Endothelial cell of umbilical vein (primary cell): ENCODE measurements at regions not wholly inside any gene's neighbourhood (a gene's known extent, or its start where the extent isn't known, plus 50 kb on each side); places are given as distances from the start of the nearest gene placed in this dataset.

Experiments
- BruUV-seq: library from RNA; stranded (reverse); fragments of 400-500 nt; replicated peaks from 2 replicates; lab custom pipeline; 2021; lab: Mats Ljungman, UMichigan
- CTCF ChIA-PET: fragments of 300-600, 350-600 bp; sonication (Branson Sonifier 250); formaldehyde crosslinking; loops from one replicate; lab custom pipeline; 2021; ENCODE audit warnings: antibody characterized with exemption, inconsistent platforms; lab: Charles Lee
- POLR2A ChIA-PET: fragments of 300-600, 350-600 bp; sonication (Branson Sonifier 250); formaldehyde crosslinking; loops from one replicate; lab custom pipeline; 2021; ENCODE audit warnings: antibody characterized with exemption, inconsistent platforms; lab: Charles Lee
- DNase-seq: peaks from one replicate; pipeline ENCODE4 v3.0.0-alpha.2; 2011; ENCODE audit warnings: low read depth, low spot score
- FAIRE-seq: peaks from 2 replicates; lab custom pipeline; 2011; peaks lifted over from hg19 to GRCh38; lab: Jason Lieb, UNC
- H2AFZ ChIP-seq: 2 replicates; pipeline ENCODE4 v1.6.0; 2012; ENCODE audit warnings: low read depth, low read length, control low read depth, inconsistent platforms
- H3K27ac ChIP-seq: 2 replicates; pipeline ENCODE4 v1.5.1; 2011; ENCODE audit warnings: low read depth, mild to moderate bottlenecking, control low read depth, low read length, moderate library complexity; ENCODE audit not compliant: insufficient read depth
- H3K27me3 ChIP-seq, 2 experiments: 2 replicates each; pipeline versions ENCODE4 v1.6.0 to v1.6.1; 2011; ENCODE audit warnings: low read length in 2 of 2, mixed read lengths in 1 of 2; ENCODE audit not compliant: control insufficient read depth in 2 of 2, insufficient read depth in 2 of 2
- H3K36me3 ChIP-seq, 2 experiments: 2 replicates in 1 of 2; 3 replicates in 1 of 2; pipeline ENCODE4 v1.5.1; 2011; ENCODE audit warnings: low read length in 2 of 2, mild to moderate bottlenecking in 1 of 2, moderate library complexity in 1 of 2; ENCODE audit not compliant: control insufficient read depth in 2 of 2, insufficient read depth in 2 of 2; ENCODE audit errors: extremely low read depth in 1 of 2
- H3K4me1 ChIP-seq: 3 replicates; pipeline ENCODE4 v1.5.1; 2011; ENCODE audit warnings: mild to moderate bottlenecking, low read length; ENCODE audit not compliant: control insufficient read depth, insufficient read depth; ENCODE audit errors: extremely low read depth
- H3K4me2 ChIP-seq: 2 replicates; pipeline ENCODE4 v1.6.1; 2011; ENCODE audit warnings: low read length, control low read depth, mixed read lengths; ENCODE audit not compliant: insufficient read depth
- H3K4me3 ChIP-seq, 3 experiments: fragments of 200-600 bp in 1 of 3; sonication (generic), shearing (Covaris generic) in 1 of 3; replicated peaks in 1 of 3; 2 replicates each; pipeline ENCODE4 v1.5.1; 2011 to 2016; ENCODE audit warnings: control low read depth in 3 of 3, low read length in 3 of 3, mild to moderate bottlenecking in 2 of 3, inconsistent platforms in 1 of 3, low read depth in 1 of 3, moderate library complexity in 1 of 3; ENCODE audit not compliant: insufficient read depth in 1 of 3
- H3K79me2 ChIP-seq: 2 replicates; pipeline ENCODE4 v1.6.0; 2012; ENCODE audit warnings: low read length, inconsistent platforms; ENCODE audit not compliant: control insufficient read depth, insufficient read depth
- H3K9ac ChIP-seq: replicated peaks from 2 replicates; pipeline ENCODE3; 2011; ENCODE audit warnings: low read length, control low read depth; ENCODE audit not compliant: insufficient read depth; ENCODE audit errors: extremely low read depth
- H3K9me1 ChIP-seq: replicated peaks from 3 replicates; pipeline ENCODE4 v1.6.0; 2011; ENCODE audit warnings: mild to moderate bottlenecking, low read length; ENCODE audit not compliant: control insufficient read depth, insufficient read depth; ENCODE audit errors: extremely low read depth
- H3K9me3 ChIP-seq: replicated peaks from 2 replicates; pipeline ENCODE4 v1.5.1; 2012; ENCODE audit warnings: low read length, inconsistent platforms; ENCODE audit not compliant: control insufficient read depth, insufficient read depth
- H4K20me1 ChIP-seq: replicated peaks from 2 replicates; pipeline ENCODE3; 2011; ENCODE audit warnings: mild to moderate bottlenecking, low read length; ENCODE audit not compliant: control insufficient read depth, insufficient read depth; ENCODE audit errors: extremely low read depth
- CTCF ChIP-seq, 2 donors: IDR thresholded peaks; 1 replicate in 1 of 2; 2 replicates in 1 of 2; pipeline ENCODE4 v1.5.1; 2011; ENCODE audit warnings: low read length in 2 of 2, mild to moderate bottlenecking in 2 of 2, moderate library complexity in 2 of 2, control low read depth in 1 of 2, inconsistent platforms in 1 of 2, low read depth in 1 of 2; ENCODE audit not compliant: insufficient read depth in 1 of 2; ENCODE audit errors: extremely low read depth in 1 of 2
- EZH2 ChIP-seq: IDR thresholded peaks from 2 replicates; pipeline ENCODE4 v1.6.1; 2012; ENCODE audit warnings: borderline replicate concordance, low read depth, mild to moderate bottlenecking, moderate library complexity, low read length, inconsistent platforms; ENCODE audit not compliant: severe bottlenecking
- FOS ChIP-seq: IDR thresholded peaks from 2 replicates; pipeline ENCODE4 v1.6.1; 2011; ENCODE audit warnings: mild to moderate bottlenecking, low read length, moderate library complexity, borderline replicate concordance; ENCODE audit not compliant: insufficient read depth
- GATA2 ChIP-seq: IDR thresholded peaks from 2 replicates; pipeline ENCODE4 v1.7.0; 2011; ENCODE audit warnings: low read depth, mild to moderate bottlenecking, moderate library complexity, mixed read lengths, low read length; ENCODE audit not compliant: insufficient read length, insufficient read depth
- JUN ChIP-seq: IDR thresholded peaks from 2 replicates; pipeline ENCODE4 v1.6.1; 2011; ENCODE audit warnings: borderline replicate concordance, low read depth; ENCODE audit not compliant: insufficient read length, insufficient read depth
- MAX ChIP-seq: IDR thresholded peaks from 2 replicates; pipeline ENCODE4 v1.6.1; 2011; ENCODE audit not compliant: insufficient read depth, insufficient read length
- MYC ChIP-seq: IDR thresholded peaks from one replicate; pipeline ENCODE4 v1.6.1; 2011; ENCODE audit warnings: mild to moderate bottlenecking, low read depth, low read length
- POLR2A ChIP-seq: IDR thresholded peaks from 2 replicates; pipeline ENCODE4 v1.6.1; 2012; ENCODE audit warnings: low read depth, mild to moderate bottlenecking, control low read depth, low read length
- POLR2AphosphoS5 ChIP-seq: IDR thresholded peaks from 2 replicates; pipeline ENCODE4 v1.6.1; 2012; ENCODE audit warnings: low read depth, mild to moderate bottlenecking, control low read depth, low read length, moderate library complexity; ENCODE audit not compliant: insufficient read depth
- dilution Hi-C: fragments of 300-500 bp; cut with MboI; formaldehyde crosslinking; loops from one replicate; pipeline ENCODE4 v1.15.0; 2019; ENCODE audit warnings: low sequenced_read_pairs; ENCODE audit not compliant: extremely low pct_ligation_motif_present
- intact Hi-C: fragments of 100-400 bp; cut with micrococcal nuclease; formaldehyde crosslinking; loops from one replicate; pipeline ENCODE4 v1.10.0; 2022

GRCh38 chr2:53497020-53497419 is 270.6 kb upstream of the CHAC2 start:
- TF ChIP-seq JUN (no peak), CTCF (IDR thresholded peaks at IDR 0.05; ENCODE audit: extremely low read depth in 1 of 2, insufficient read depth in 1 of 2, low read depth in 1 of 2, low read length in 2 of 2) (no peak), MYC (no peak), FOS (no peak), GATA2 (no peak)
- DNase-seq (no peak), FAIRE-seq (no peak)
- no TSS peak for BruUV-seq
- dilution Hi-C loops (no loop called here), intact Hi-C loops (no loop called here)
- ChIA-PET CTCF (no interaction called here), POLR2A (no interaction called here)
- Histone ChIP-seq H3K4me2 (no peak overlapping the region), H3K9me3 (no peaks in the 10 kb centered on the region), H3K4me3 (no peak overlapping the region), H3K27me3 (no peaks in the 10 kb centered on the region), H3K9me1 (no peaks in the 10 kb centered on the region), H3K9ac (no peak overlapping the region), H3K27ac (no peak overlapping the region), H3K36me3 (no peaks in the 10 kb centered on the region), H4K20me1 (no peaks in the 10 kb centered on the region), H2AFZ (no peak overlapping the region), H3K79me2 (no peaks in the 10 kb centered on the region), H3K4me1 (no peaks in the 10 kb centered on the region)

GRCh38 chr2:53493210-53493609 is 274.4 kb upstream of the CHAC2 start:
- ChIA-PET CTCF (no interaction called here), POLR2A (no interaction called here)
- intact Hi-C loops, result no loop called here
- Histone ChIP-seq H3K27me3 (no peaks in the 10 kb centered on the region), H3K9ac (no peak overlapping the region), H2AFZ (no peak overlapping the region), H3K36me3 (no peaks in the 10 kb centered on the region), H3K4me1 (no peaks in the 10 kb centered on the region), H3K4me3 (no peak overlapping the region), H3K27ac (no peak overlapping the region), H3K9me3 (no peaks in the 10 kb centered on the region), H3K79me2 (no peaks in the 10 kb centered on the region), H3K4me2 (no peak overlapping the region), H3K9me1 (no peaks in the 10 kb centered on the region), H4K20me1 (no peaks in the 10 kb centered on the region)
- DNase-seq (no peak), FAIRE-seq (no peak)
- BruUV-seq, result no TSS peak
- dilution Hi-C loops, result no loop called here
- TF ChIP-seq POLR2AphosphoS5, result no peak
- no peak for TF ChIP-seq FOS
- TF ChIP-seq POLR2A, result no peak
- TF ChIP-seq GATA2, result no peak
- no peak for TF ChIP-seq EZH2
- no peak for TF ChIP-seq JUN
- no peak for TF ChIP-seq CTCF (IDR thresholded peaks at IDR 0.05; ENCODE audit: extremely low read depth in 1 of 2, insufficient read depth in 1 of 2, low read depth in 1 of 2, low read length in 2 of 2)
- no peak for TF ChIP-seq MAX
- no peak for TF ChIP-seq MYC
